ENCODE measurements at regions not wholly inside any gene's neighbourhood (a gene's known extent, or its start where the extent isn't known, plus 50 kb on each side); places are given as distances from the start of the nearest gene placed in this dataset.
"Not testable (repeated sequence)": the region's sequence is repeated elsewhere in the genome, so short reads cannot be mapped to it uniquely, and the experiment has no call there.

GRCh38 chr1:190942475-190942874, 464.8 kb upstream of the BRINP3 start:
- TF ChIP-seq ZNF264 (CRISPR knock-in tag; IDR thresholded peaks at IDR 0.05) (no peak), PAWR (CRISPR knock-in tag; IDR thresholded peaks at IDR 0.05; ENCODE audit: borderline replicate concordance) (no peak), TARDBP (CRISPR knock-in tag; IDR thresholded peaks at IDR 0.05) (no peak), NFE2L1 (CRISPR knock-in tag; IDR thresholded peaks at IDR 0.05; ENCODE audit: borderline replicate concordance) (no peak), ZKSCAN1 (IDR thresholded peaks at IDR 0.05; ENCODE audit: low read length) (no peak), ZNF326 (CRISPR knock-in tag; IDR thresholded peaks at IDR 0.05; ENCODE audit: borderline replicate concordance) (no peak)
- Histone ChIP-seq H3K4me3 (replicated peaks in 1 of 3; ENCODE audit: insufficient read depth in 1 of 3, low read depth in 2 of 3, low read length in 3 of 3) (no peak overlapping the region), H3K4me1 (ENCODE audit: insufficient read depth, low read length) (no peaks in the 10 kb centered on the region), H3K27me3 (ENCODE audit: control insufficient read depth in 1 of 2, insufficient read depth in 2 of 2, low read length in 2 of 2) (no peaks in the 10 kb centered on the region), H3K4me2 (ENCODE audit: low read depth, low read length) (no peak overlapping the region), H3K79me2 (ENCODE audit: insufficient read depth, low read length) (no peaks in the 10 kb centered on the region), H3K9me3 (ENCODE audit: low read length) (no peaks in the 10 kb centered on the region), H3K9ac (ENCODE audit: insufficient read depth, low read depth, low read length) (no peak overlapping the region), H2AFZ (ENCODE audit: low read length) (no peak overlapping the region), H3K27ac (ENCODE audit: extremely low read length, insufficient read depth, low read length) (no peak overlapping the region), H3K36me3 (replicated peaks in 1 of 2; ENCODE audit: control insufficient read depth in 1 of 2, insufficient read depth in 2 of 2, low read length in 2 of 2) (no peaks in the 10 kb centered on the region), H4K20me1 (ENCODE audit: insufficient read depth, low read length) (no peaks in the 10 kb centered on the region)
- DNase-seq (ENCODE audit: low spot score), result no peak
- ATAC-seq, result no peak
- 4% methylated on average over 3 of the region's 3 CpGs for WGBS (ENCODE audit: low lambda C conversion rate)
- POLR2A ChIA-PET, result no interaction called here
- CTCF ChIA-PET (ENCODE audit: low intra/inter-chr PET ratio, low total read pairs), result no interaction called here
- no peak for FAIRE-seq
- in situ Hi-C loops (cut with HindIII; ENCODE audit: extremely low pct_ligation_motif_present, low pct_unique_long_range_greater_than_20kb), result no loop called here
- intact Hi-C loops (cut with micrococcal nuclease; ENCODE audit: unreplicated experiment), result no loop called here
- BruUV-seq (replicated peaks), result no TSS peak

DNA sequence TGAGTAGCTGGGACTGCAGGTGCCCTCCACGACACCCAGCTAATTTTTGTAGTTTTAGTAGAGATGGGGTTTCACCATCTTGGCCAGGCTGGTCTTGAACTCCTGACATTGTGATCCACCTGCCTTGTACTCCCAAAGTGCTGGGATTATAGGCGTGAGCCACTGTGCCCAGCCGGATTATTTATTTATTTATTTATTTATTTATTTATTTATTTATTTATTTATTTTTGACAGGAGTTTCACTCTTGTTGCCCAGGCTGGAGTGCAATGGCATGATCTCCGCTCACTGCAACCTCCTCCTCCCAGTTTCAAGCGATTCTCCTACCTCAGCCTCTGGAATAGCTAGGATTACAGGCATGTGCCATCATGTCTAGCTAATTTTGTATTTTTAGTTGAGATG, 466.1 kb upstream of the BRINP3 start:
- H3K4me2 ChIP-seq (ENCODE audit: low read depth, low read length); POLR2A ChIA-PET; H2AFZ ChIP-seq (ENCODE audit: low read length); in situ Hi-C loops (cut with HindIII; ENCODE audit: extremely low pct_ligation_motif_present, low pct_unique_long_range_greater_than_20kb); BruUV-seq (replicated peaks); DNase-seq (ENCODE audit: low spot score); H4K20me1 ChIP-seq (ENCODE audit: insufficient read depth, low read length); ATAC-seq; H3K27ac ChIP-seq (ENCODE audit: extremely low read length, insufficient read depth, low read length); CTCF ChIA-PET (ENCODE audit: low intra/inter-chr PET ratio, low total read pairs); H3K36me3 ChIP-seq (replicated peaks in 1 of 2; ENCODE audit: control insufficient read depth in 1 of 2, insufficient read depth in 2 of 2, low read length in 2 of 2); H3K9ac ChIP-seq (ENCODE audit: insufficient read depth, low read depth, low read length); H3K9me3 ChIP-seq (ENCODE audit: low read length); H3K4me3 ChIP-seq (replicated peaks in 1 of 3; ENCODE audit: insufficient read depth in 1 of 3, low read depth in 2 of 3, low read length in 3 of 3); H3K79me2 ChIP-seq (ENCODE audit: insufficient read depth, low read length); FAIRE-seq; H3K4me1 ChIP-seq (ENCODE audit: insufficient read depth, low read length); intact Hi-C loops (cut with micrococcal nuclease; ENCODE audit: unreplicated experiment); H3K27me3 ChIP-seq (ENCODE audit: control insufficient read depth in 1 of 2, insufficient read depth in 2 of 2, low read length in 2 of 2): not testable (repeated sequence)
- 5% methylated on average over 5 of the region's 5 CpGs for WGBS (ENCODE audit: low lambda C conversion rate)

Measured in HepG2 (cell line).